GM18873 (cell line): ENCODE measurements at regions not wholly inside any gene's neighbourhood (a gene's known extent, or its start where the extent isn't known, plus 50 kb on each side); places are given as distances from the start of the nearest gene placed in this dataset.

Source experiments
- ATAC-seq: cut with Tn5 transposase; IDR thresholded peaks from one replicate; pipeline ENCODE4 v1.9.1; 2021; ENCODE audit warnings: mild to moderate bottlenecking, moderate library complexity, moderate number of reproducible peaks; ENCODE audit not compliant: unreplicated experiment, low FRiP score

- no peak for ATAC-seq
Measured at GRCh38 chr4:85243857-85244256, 231.1 kb upstream of the ARHGAP24 start.

GRCh38 chr4:85244638-85245037 is 230.3 kb upstream of the ARHGAP24 start:
- ATAC-seq: no peak

- ATAC-seq: no peak
Measured at GRCh38 chr4:85246055-85246454, 228.9 kb upstream of the ARHGAP24 start.

GRCh38 chr4:85250852-85251251 is 224.1 kb upstream of the ARHGAP24 start:
- no peak for ATAC-seq

- ATAC-seq: no peak
Measured at GRCh38 chr4:85257817-85258370, 217.1 kb upstream of the ARHGAP24 start.

GRCh38 chr4:85260064-85260463 is 214.9 kb upstream of the ARHGAP24 start:
- ATAC-seq: no peak

GRCh38 chr4:85265234-85265633 is 209.7 kb upstream of the ARHGAP24 start:
- ATAC-seq: no peak

- no peak for ATAC-seq
Measured at GRCh38 chr4:85268188-85268587, 206.8 kb upstream of the ARHGAP24 start.

GRCh38 chr4:85268961-85269360 is 206.0 kb upstream of the ARHGAP24 start:
- no peak for ATAC-seq

- ATAC-seq: no peak
Measured at GRCh38 chr4:85274955-85275354, 200.0 kb upstream of the ARHGAP24 start.

GRCh38 chr4:85280963-85281362 is 194.0 kb upstream of the ARHGAP24 start:
- no peak for ATAC-seq

- ATAC-seq: no peak
Measured at GRCh38 chr4:85291226-85291625, 183.7 kb upstream of the ARHGAP24 start.

GRCh38 chr4:85298037-85298436 is 176.9 kb upstream of the ARHGAP24 start:
- ATAC-seq: no peak

GRCh38 chr4:85302193-85302736 is 172.7 kb upstream of the ARHGAP24 start:
- ATAC-seq: no peak

GRCh38 chr4:85302756-85303155 is 172.2 kb upstream of the ARHGAP24 start:
- ATAC-seq: no peak

- no peak for ATAC-seq
Measured at GRCh38 chr4:85318415-85318814, 156.5 kb upstream of the ARHGAP24 start.

GRCh38 chr4:85358831-85359230 is 116.1 kb upstream of the ARHGAP24 start:
- ATAC-seq: no peak

- ATAC-seq: no peak
Measured at GRCh38 chr4:85362550-85362949, 112.4 kb upstream of the ARHGAP24 start.

- no peak for ATAC-seq
Measured at GRCh38 chr4:85367815-85368214, 107.1 kb upstream of the ARHGAP24 start.

- no peak for ATAC-seq
Measured at GRCh38 chr4:85368240-85368639, 106.7 kb upstream of the ARHGAP24 start.

- no peak for ATAC-seq
Measured at GRCh38 chr4:85368932-85369331, 106.0 kb upstream of the ARHGAP24 start.

GRCh38 chr4:85369703-85370380 is 105.1 kb upstream of the ARHGAP24 start:
- no peak for ATAC-seq
